ENCODE measurements at regions not wholly inside any gene's neighbourhood (a gene's known extent, or its start where the extent isn't known, plus 50 kb on each side); places are given as distances from the start of the nearest gene placed in this dataset.

GRCh38 chr3:152718810-152719209 is 116.1 kb upstream of the P2RY1 start:
- Histone ChIP-seq H3K9me3 (no peaks in the 10 kb centered on the region), H3K27ac (no peak overlapping the region), H3K4me3 (no peak overlapping the region), H3K27me3 (ENCODE audit: insufficient read depth in 3 of 3, low read length in 2 of 3) (peaks cover 0 to 2% (median 0%) of the 10 kb centered on the region in 3 donors), H3K4me1 (no peaks in the 10 kb centered on the region), H3K36me3 (ENCODE audit: insufficient read depth in 1 of 2, low read depth in 1 of 2) (no peaks in the 10 kb centered on the region)
- no peak for TF ChIP-seq CTCF (IDR thresholded peaks at IDR 0.05)
- ATAC-seq (no peak), DNase-seq (no peak)
- intact Hi-C loops (cut with DNase I): no loop called here

- peaks cover 0 to 2% (median 0%) of the 10 kb centered on the region in 3 donors for H3K27me3 ChIP-seq (ENCODE audit: insufficient read depth in 3 of 3, low read length in 2 of 3)
- ATAC-seq (no peak), DNase-seq (no peak)
- H3K27ac ChIP-seq: no peak overlapping the region
- 51 to 65% (median 63%) methylated on average over 2 of the region's 2 CpGs for WGBS, 3 donors
- H3K4me3 ChIP-seq: no peak overlapping the region
- intact Hi-C loops (cut with DNase I): no loop called here
- no peaks in the 10 kb centered on the region for H3K4me1 ChIP-seq
- TF ChIP-seq CTCF (IDR thresholded peaks at IDR 0.05): no peak
- no peaks in the 10 kb centered on the region for H3K36me3 ChIP-seq (ENCODE audit: insufficient read depth in 1 of 2, low read depth in 1 of 2)
- H3K9me3 ChIP-seq: no peaks in the 10 kb centered on the region
These were observed 115.7 kb upstream of the P2RY1 start for GRCh38 chr3:152719264-152719663.

GRCh38 chr3:152720951-152721718 is 113.8 kb upstream of the P2RY1 start:
- no peak for DNase-seq
- ATAC-seq: no peak
- TF ChIP-seq CTCF (IDR thresholded peaks at IDR 0.05): no peak
- 75 to 77% (median 76%) methylated on average over 4 of the region's 4 CpGs for WGBS, 3 donors
- Histone ChIP-seq H3K27ac (no peak overlapping the region), H3K9me3 (no peaks in the 10 kb centered on the region), H3K27me3 (ENCODE audit: insufficient read depth in 3 of 3, low read length in 2 of 3) (peaks cover 0 to 2% (median 0%) of the 10 kb centered on the region in 3 donors), H3K4me3 (no peak overlapping the region), H3K36me3 (ENCODE audit: insufficient read depth in 1 of 2, low read depth in 1 of 2) (no peaks in the 10 kb centered on the region), H3K4me1 (no peaks in the 10 kb centered on the region)
- intact Hi-C loops (cut with DNase I): no loop called here

GRCh38 chr3:152724270-152724669 is 110.7 kb upstream of the P2RY1 start:
- intact Hi-C loops (cut with DNase I): no loop called here
- no peak overlapping the region for H3K27ac ChIP-seq
- TF ChIP-seq CTCF (IDR thresholded peaks at IDR 0.05): no peak
- ATAC-seq (no peak), DNase-seq (no peak)
- H3K36me3 ChIP-seq (ENCODE audit: insufficient read depth in 1 of 2, low read depth in 1 of 2): no peaks in the 10 kb centered on the region
- peaks cover 0 to 2% (median 0%) of the 10 kb centered on the region in 3 donors for H3K27me3 ChIP-seq (ENCODE audit: insufficient read depth in 3 of 3, low read length in 2 of 3)
- no peak overlapping the region for H3K4me3 ChIP-seq
- WGBS, 3 donors: 75 to 86% (median 85%) methylated on average over 1 of the region's 1 CpG
- no peaks in the 10 kb centered on the region for H3K9me3 ChIP-seq
- no peaks in the 10 kb centered on the region for H3K4me1 ChIP-seq

All from psoas muscle (tissue), 7 donors.